GM21717 (cell line): ENCODE measurements at regions not wholly inside any gene's neighbourhood (a gene's known extent, or its start where the extent isn't known, plus 50 kb on each side); places are given as distances from the start of the nearest gene placed in this dataset.
"Not testable (repeated sequence)": the region's sequence is repeated elsewhere in the genome, so short reads cannot be mapped to it uniquely, and the experiment has no call there.

Experiments
- ATAC-seq: cut with Tn5 transposase; IDR thresholded peaks from one replicate; pipeline ENCODE4 v1.9.1; 2021; ENCODE audit warnings: mild to moderate bottlenecking, moderate library complexity; ENCODE audit not compliant: unreplicated experiment

- ATAC-seq: no peak
Observed at GRCh38 chr11:127800989-127801688, 786.2 kb downstream of the ETS1 start.

GRCh38 chr11:127795326-127795725 lies 792.0 kb downstream of the ETS1 start:
- no peak for ATAC-seq

GRCh38 chr11:127791844-127792243 lies 791.3 kb upstream of the KIRREL3 start:
- no peak for ATAC-seq

DNA sequence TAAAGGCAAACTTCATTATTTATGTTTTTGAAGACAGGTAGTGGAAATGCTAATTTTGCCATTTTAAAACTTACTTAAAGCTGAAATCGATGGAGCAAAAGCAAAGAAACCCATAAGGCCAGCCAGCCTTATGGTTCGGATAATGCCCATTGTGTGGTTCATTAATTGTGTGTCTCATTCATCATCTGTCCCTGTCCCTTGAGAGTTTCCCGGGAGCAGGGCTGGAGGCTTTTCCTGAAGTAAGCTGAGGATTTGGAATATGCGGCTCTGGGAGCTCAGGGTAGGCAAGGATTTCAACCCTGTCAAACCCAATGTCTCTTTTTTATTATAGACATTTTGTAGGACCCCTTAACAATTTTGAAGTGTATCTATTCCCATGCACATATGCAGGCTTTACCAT lies 790.0 kb upstream of the KIRREL3 start:
- ATAC-seq: no peak

- no peak for ATAC-seq
Observed at GRCh38 chr11:127789927-127790326, 789.4 kb upstream of the KIRREL3 start.

DNA sequence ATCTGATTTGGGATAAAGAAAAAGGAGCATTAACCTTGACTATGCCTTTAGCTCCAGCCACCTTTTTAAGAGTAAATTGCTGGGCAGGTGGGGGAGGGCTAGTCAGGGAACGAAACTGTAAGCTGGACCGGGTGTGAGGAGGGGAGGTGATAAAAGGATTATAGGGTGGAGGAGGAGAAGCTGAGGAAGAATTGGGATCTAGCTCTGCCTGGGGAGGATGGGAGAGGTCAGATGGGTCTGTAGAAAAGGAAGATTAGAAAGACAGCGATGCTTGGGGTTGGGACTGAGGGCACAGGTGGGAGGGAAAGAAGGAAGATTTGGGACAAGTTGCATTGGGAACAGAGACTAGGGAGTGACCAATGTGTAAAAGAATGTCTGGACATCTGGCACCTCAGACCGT lies 772.4 kb upstream of the KIRREL3 start:
- not testable (repeated sequence) for ATAC-seq

- ATAC-seq: not testable (repeated sequence)
Observed at GRCh38 chr11:127768931-127769330, 768.4 kb upstream of the KIRREL3 start.

GRCh38 chr11:127766734-127767133 lies 766.2 kb upstream of the KIRREL3 start:
- no peak for ATAC-seq

- ATAC-seq: no peak
Observed at GRCh38 chr11:127738771-127739286, 738.3 kb upstream of the KIRREL3 start.

DNA sequence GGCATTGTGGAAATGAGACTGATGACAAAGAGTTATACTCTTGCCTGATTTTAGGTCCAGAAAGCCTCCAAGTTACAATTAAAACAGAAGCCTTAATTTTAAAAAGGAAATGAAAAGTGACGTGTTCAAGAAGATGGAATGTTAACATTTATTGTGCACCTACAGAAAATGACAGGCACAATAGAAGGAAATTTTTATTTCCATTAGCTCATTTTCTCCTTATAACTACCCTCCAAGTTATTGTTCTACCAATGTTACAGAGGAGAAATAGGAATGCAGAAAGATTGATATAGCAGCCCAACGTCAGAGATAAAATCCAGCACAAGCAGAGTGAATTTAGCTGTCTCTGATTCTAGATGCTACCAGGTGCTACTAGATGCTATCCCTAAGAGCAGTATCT lies 736.9 kb upstream of the KIRREL3 start:
- ATAC-seq: no peak

- ATAC-seq: no peak
Observed at GRCh38 chr11:127733552-127733951, 733.0 kb upstream of the KIRREL3 start.

DNA sequence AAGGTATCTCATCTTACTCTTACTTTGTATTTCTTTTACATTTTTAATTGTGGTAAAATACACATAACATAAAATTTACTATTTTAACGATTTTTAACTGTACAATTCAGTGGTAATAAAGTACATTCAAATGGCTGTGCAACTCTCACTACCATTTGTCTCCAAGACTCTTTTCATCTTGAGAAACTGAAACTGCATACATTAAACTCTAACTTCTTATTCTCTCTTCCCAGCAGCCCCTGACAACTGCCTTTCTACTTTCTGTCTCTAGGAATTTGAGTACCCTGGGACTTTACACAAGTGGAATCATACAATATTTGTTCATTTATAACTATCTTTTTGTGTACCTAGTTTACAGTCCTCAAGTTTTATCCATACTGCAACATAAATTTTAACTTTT lies 725.8 kb upstream of the KIRREL3 start:
- no peak for ATAC-seq

GRCh38 chr11:127723714-127724113 lies 723.1 kb upstream of the KIRREL3 start:
- no peak for ATAC-seq

- no peak for ATAC-seq
Observed at GRCh38 chr11:127713226-127713625, 712.7 kb upstream of the KIRREL3 start.

DNA sequence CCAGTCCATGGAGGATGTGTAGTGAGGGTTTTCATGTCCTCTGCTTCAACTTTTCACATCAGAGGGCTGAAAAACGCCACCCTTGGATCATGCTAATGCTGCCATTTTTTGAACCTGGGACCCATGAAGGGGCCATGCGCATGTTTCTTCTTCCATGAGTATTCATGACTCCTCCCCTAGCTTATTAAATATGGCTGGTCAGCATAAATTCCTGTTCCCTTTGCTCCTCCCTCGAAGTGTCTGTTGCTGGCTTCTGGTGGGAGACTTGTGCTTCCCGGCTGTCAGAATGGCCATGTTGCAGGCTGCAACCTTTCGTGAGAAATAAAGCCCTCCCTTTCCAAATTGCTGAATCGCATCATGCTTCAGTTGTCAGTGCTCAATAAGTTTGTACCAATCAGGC lies 711.2 kb upstream of the KIRREL3 start:
- no peak for ATAC-seq

DNA sequence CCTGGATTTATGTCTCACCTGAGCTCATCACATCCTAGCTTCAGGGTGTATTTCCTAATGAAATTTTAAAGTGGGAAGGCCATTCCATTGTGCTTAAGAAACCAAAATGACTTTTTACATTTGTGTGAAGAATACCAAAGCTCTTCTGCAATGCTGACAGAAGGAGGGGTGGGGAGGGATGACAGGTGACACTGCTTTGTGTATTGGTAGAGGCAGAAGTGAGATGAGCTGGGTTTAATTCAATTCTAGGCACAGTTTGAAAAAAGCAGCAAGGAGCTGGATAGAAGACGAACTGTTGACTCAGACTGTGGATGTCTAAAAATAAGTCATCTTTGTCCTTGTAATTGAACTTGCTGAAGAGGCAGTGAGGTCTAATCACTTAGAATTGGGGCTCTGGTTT lies 710.3 kb upstream of the KIRREL3 start:
- ATAC-seq: no peak

GRCh38 chr11:127709960-127710359 lies 709.4 kb upstream of the KIRREL3 start:
- ATAC-seq: no peak

DNA sequence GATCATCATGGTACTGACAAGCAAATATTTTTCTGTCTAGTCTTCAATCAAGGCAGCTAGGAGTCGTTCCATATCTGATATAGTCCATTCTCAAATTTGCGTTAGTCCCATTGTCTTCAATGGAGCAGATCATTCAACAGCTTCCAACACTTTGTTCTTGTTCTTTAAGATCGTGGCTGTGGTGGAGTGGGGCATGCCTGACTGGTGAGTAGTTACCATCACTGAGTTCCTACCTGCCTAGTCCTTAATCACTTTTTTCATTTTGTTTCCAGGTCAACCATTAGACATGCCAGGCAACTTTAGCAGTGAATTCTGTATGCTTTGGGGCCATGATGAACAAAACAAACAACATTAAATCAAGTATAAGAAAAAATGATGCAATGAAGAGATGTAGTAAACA lies 693.1 kb upstream of the KIRREL3 start:
- no peak for ATAC-seq

DNA sequence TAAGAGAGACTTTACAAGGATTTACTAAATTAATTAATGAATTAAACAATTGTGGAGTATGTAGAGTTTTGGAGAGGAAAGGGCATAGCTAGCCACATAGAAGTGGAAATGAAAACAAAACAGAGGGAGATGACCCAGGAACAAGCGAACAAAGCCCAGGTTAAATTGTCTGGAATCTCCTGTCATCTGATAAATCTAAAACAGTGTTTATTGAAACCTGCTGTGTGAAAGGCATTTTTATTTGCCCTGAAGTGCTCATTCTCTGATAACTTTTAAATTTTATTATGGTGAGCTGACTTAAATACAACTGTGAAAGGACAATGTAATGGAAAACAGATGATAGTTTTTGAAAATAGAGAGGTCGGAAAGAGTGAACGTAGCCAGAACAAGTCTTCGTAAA lies 682.8 kb upstream of the KIRREL3 start:
- no peak for ATAC-seq

GRCh38 chr11:127679816-127680545 lies 679.4 kb upstream of the KIRREL3 start:
- ATAC-seq: no peak

GRCh38 chr11:127678631-127679030 lies 678.1 kb upstream of the KIRREL3 start:
- no peak for ATAC-seq

DNA sequence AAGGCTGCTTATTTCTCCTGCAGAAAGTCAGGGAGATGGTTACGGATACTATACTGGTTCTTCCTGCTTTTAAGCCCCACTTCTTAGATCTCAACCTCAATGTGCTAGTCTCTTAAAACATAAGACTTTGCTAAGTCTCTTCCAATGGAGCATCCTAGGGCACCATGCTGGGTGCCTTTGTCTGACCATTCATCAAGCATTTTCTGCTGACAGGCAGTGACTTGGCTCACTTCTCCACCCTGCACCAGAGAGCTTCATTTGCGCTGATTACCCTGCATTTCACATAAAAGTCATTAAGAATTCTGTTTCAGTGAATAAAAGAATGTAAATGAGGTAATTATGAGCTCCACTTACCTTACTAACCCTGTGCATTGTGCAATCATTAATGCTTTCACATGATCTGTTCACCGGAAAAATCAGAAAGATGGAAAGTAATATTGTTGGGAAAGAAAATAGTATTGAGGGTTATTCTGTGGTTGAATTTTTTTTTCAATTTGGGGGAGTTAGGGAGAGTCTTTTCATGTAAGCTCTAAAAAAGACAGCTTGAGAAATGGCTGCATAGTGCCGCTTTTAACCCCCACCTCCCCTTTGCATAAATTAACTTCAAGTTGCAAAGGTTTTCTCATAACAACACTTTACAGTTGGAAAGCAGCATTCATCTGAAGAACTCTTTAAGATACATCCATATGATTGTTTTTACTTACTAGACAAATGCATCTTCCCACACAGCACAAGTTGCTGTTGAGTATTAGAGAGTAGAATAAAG lies 677.3 kb upstream of the KIRREL3 start:
- no peak for ATAC-seq
